CD4-positive, alpha-beta T cell (primary cell): ENCODE measurements at regions not wholly inside any gene's neighbourhood (a gene's known extent, or its start where the extent isn't known, plus 50 kb on each side); places are given as distances from the start of the nearest gene placed in this dataset.

ENCODE experiments used
- ATAC-seq: fragments of 200-7000 bp; cut with Tn5 transposase; one replicate; pipeline ENCODE4 v1.10.0; 2022; ENCODE audit warnings: mild to moderate bottlenecking; ENCODE audit not compliant: poor library complexity
- CTCF ChIA-PET: fragments of 350-600 bp; sonication (Branson Sonifier 250); formaldehyde crosslinking; loops from one replicate; lab custom pipeline; 2021; ENCODE audit warnings: antibody characterized with exemption, inconsistent platforms; lab: Charles Lee
- POLR2A ChIA-PET: fragments of 350-600 bp; sonication (Branson Sonifier 250); formaldehyde crosslinking; loops from one replicate; lab custom pipeline; 2021; ENCODE audit warnings: antibody characterized with exemption, inconsistent platforms; lab: Charles Lee
- DNase-seq, 14 experiments: peaks; one replicate each; pipeline ENCODE4 v3.0.0-alpha.2; 2013 to 2020; ENCODE audit warnings: mixed read lengths in 2 of 14
- H3K27ac ChIP-seq, 2 donors: one replicate each; pipeline versions ENCODE4 v1.5.1 to v1.7.0; 2013; ENCODE audit warnings: low read length in 2 of 2, low read depth in 1 of 2, mild to moderate bottlenecking in 1 of 2
- H3K27me3 ChIP-seq, 2 experiments: 1 replicate in 1 of 2; 2 replicates in 1 of 2; pipeline versions ENCODE4 v1.6.1 to v1.7.0; 2013; ENCODE audit warnings: low read length in 2 of 2, control low read depth in 1 of 2, mild to moderate bottlenecking in 1 of 2, moderate library complexity in 1 of 2; ENCODE audit not compliant: insufficient read depth in 2 of 2, control insufficient read depth in 1 of 2
- H3K36me3 ChIP-seq: one replicate; pipeline ENCODE4 v1.6.1; 2013; ENCODE audit warnings: low read length, control low read depth; ENCODE audit not compliant: insufficient read depth
- H3K4me1 ChIP-seq: one replicate; pipeline ENCODE4 v1.6.1; 2013; ENCODE audit warnings: low read length, control low read depth; ENCODE audit not compliant: insufficient read depth
- H3K4me3 ChIP-seq: one replicate; pipeline ENCODE4 v1.5.1; 2013; ENCODE audit warnings: mild to moderate bottlenecking, low read length, moderate library complexity
- H3K9me3 ChIP-seq, 2 experiments: 1 replicate in 1 of 2; 2 replicates in 1 of 2; pipeline versions ENCODE4 v1.6.1 to v1.7.0; 2013; ENCODE audit warnings: low read length in 2 of 2, mild to moderate bottlenecking in 2 of 2, control low read depth in 1 of 2, moderate library complexity in 1 of 2; ENCODE audit not compliant: control insufficient read depth in 1 of 2, insufficient read depth in 1 of 2
- H3K27ac Mint-ChIP-seq: one replicate; pipeline ENCODE4 v1.8.0; 2020; ENCODE audit warnings: mixed read lengths
- H3K27me3 Mint-ChIP-seq: one replicate; pipeline ENCODE4 v1.8.0; 2021; ENCODE audit warnings: mixed read lengths
- H3K36me3 Mint-ChIP-seq: one replicate; pipeline ENCODE4 v1.8.0; 2021; ENCODE audit warnings: low read depth, mixed read lengths
- H3K4me1 Mint-ChIP-seq: one replicate; pipeline ENCODE4 v1.8.0; 2021; ENCODE audit warnings: low read depth, mixed read lengths
- H3K4me3 Mint-ChIP-seq: one replicate; pipeline ENCODE4 v1.8.0; 2020; ENCODE audit warnings: mild to moderate bottlenecking, mixed read lengths
- H3K9me3 Mint-ChIP-seq: one replicate; pipeline ENCODE4 v1.8.0; 2020; ENCODE audit warnings: mixed read lengths
- CTCF ChIP-seq: fragments of 200-600 bp; IDR thresholded peaks from one replicate; pipeline ENCODE4 v1.8.0; 2022; ENCODE audit warnings: antibody characterized with exemption, mild to moderate bottlenecking
- intact Hi-C, 2 experiments: fragments of 100-400 bp; cut with DNase I in 1 of 2; cut with micrococcal nuclease in 1 of 2; formaldehyde crosslinking; loops; one replicate each; pipeline versions ENCODE4 v1.15.1 to v1.9.0; 2023 to 2025; cut with DNase I, micrococcal nuclease

- no peak overlapping the region for H3K27ac Mint-ChIP-seq
- H3K36me3 Mint-ChIP-seq: no peaks in the 10 kb centered on the region
- CTCF ChIA-PET: no interaction called here
- no peak overlapping the region for H3K4me3 Mint-ChIP-seq
- Histone ChIP-seq H3K27me3 (no peaks in the 10 kb centered on the region), H3K36me3 (no peaks in the 10 kb centered on the region), H3K27ac (no peak overlapping the region), H3K4me1 (no peaks in the 10 kb centered on the region), H3K9me3 (peaks cover 0 to 3% of the 10 kb centered on the region in 2 experiments), H3K4me3 (no peak overlapping the region)
- H3K27me3 Mint-ChIP-seq: no peaks in the 10 kb centered on the region
- H3K4me1 Mint-ChIP-seq: no peaks in the 10 kb centered on the region
- ATAC-seq (no peak), DNase-seq (no peak)
- intact Hi-C loops: no loop called here
- POLR2A ChIA-PET: no interaction called here
- peaks cover 17% of the 10 kb centered on the region for H3K9me3 Mint-ChIP-seq
- TF ChIP-seq CTCF: no peak
Measured at GRCh38 chr4:61079976-61080375, 120.2 kb upstream of the ADGRL3 start.

GRCh38 chr4:61085534-61085933 is 114.6 kb upstream of the ADGRL3 start:
- Mint-ChIP-seq H3K36me3 (no peaks in the 10 kb centered on the region), H3K27me3 (no peaks in the 10 kb centered on the region), H3K4me3 (no peak overlapping the region), H3K27ac (no peak overlapping the region), H3K4me1 (no peaks in the 10 kb centered on the region), H3K9me3 (peaks cover 12% of the 10 kb centered on the region)
- H3K27ac ChIP-seq: no peak overlapping the region
- TF ChIP-seq CTCF: no peak
- DNase-seq (no peak), ATAC-seq (no peak)
- H3K9me3 ChIP-seq: peaks cover 3 to 4% of the 10 kb centered on the region in 2 experiments
- POLR2A ChIA-PET: no interaction called here
- H3K4me1 ChIP-seq: no peaks in the 10 kb centered on the region
- intact Hi-C loops: no loop called here
- no peaks in the 10 kb centered on the region for H3K36me3 ChIP-seq
- H3K4me3 ChIP-seq: no peak overlapping the region
- H3K27me3 ChIP-seq: no peaks in the 10 kb centered on the region
- CTCF ChIA-PET: no interaction called here

- no peak for TF ChIP-seq CTCF
- H3K9me3 ChIP-seq: peaks cover 2 to 4% of the 10 kb centered on the region in 2 experiments
- no peaks in the 10 kb centered on the region for H3K27me3 ChIP-seq
- no peaks in the 10 kb centered on the region for H3K36me3 ChIP-seq
- H3K4me3 Mint-ChIP-seq: no peak overlapping the region
- intact Hi-C loops: no loop called here
- H3K4me3 ChIP-seq: no peak overlapping the region
- H3K4me1 Mint-ChIP-seq: no peaks in the 10 kb centered on the region
- no peak for DNase-seq
- no peaks in the 10 kb centered on the region for H3K4me1 ChIP-seq
- H3K9me3 Mint-ChIP-seq: peaks cover 15% of the 10 kb centered on the region
- no peak overlapping the region for H3K27ac ChIP-seq
- POLR2A ChIA-PET: no interaction called here
- H3K36me3 Mint-ChIP-seq: no peaks in the 10 kb centered on the region
- H3K27ac Mint-ChIP-seq: no peak overlapping the region
- CTCF ChIA-PET: no interaction called here
- H3K27me3 Mint-ChIP-seq: no peaks in the 10 kb centered on the region
- ATAC-seq: no peak
Measured at GRCh38 chr4:61086357-61086756, 113.8 kb upstream of the ADGRL3 start.
